22Rv1 (cell line): ENCODE measurements at regions not wholly inside any gene's neighbourhood (a gene's known extent, or its start where the extent isn't known, plus 50 kb on each side); places are given as distances from the start of the nearest gene placed in this dataset.
A peak's percentile ranks its signal among the peaks of the same experiment; 100 is the strongest.

Experiments
- H3K27ac ChIP-seq: fragments of 450-650 bp; 2 replicates; pipeline ENCODE4 v1.5.1; 2017
- ZFX ChIP-seq: fragments of 450-650 bp; IDR thresholded peaks from 2 replicates; pipeline ENCODE4 v1.6.1; 2017; ENCODE audit warnings: antibody characterized with exemption, borderline replicate concordance
- TF ChIP-seq, protein P1 (sequence below): fragments of 450-650 bp; IDR thresholded peaks from 2 replicates; pipeline ENCODE4 v1.5.1; 2017; ENCODE audit warnings: mild to moderate bottlenecking

GRCh38 chr14:73800970-73801515 is 50.6 kb upstream of the PTGR2 start:
- TF ChIP-seq, protein P1, sequence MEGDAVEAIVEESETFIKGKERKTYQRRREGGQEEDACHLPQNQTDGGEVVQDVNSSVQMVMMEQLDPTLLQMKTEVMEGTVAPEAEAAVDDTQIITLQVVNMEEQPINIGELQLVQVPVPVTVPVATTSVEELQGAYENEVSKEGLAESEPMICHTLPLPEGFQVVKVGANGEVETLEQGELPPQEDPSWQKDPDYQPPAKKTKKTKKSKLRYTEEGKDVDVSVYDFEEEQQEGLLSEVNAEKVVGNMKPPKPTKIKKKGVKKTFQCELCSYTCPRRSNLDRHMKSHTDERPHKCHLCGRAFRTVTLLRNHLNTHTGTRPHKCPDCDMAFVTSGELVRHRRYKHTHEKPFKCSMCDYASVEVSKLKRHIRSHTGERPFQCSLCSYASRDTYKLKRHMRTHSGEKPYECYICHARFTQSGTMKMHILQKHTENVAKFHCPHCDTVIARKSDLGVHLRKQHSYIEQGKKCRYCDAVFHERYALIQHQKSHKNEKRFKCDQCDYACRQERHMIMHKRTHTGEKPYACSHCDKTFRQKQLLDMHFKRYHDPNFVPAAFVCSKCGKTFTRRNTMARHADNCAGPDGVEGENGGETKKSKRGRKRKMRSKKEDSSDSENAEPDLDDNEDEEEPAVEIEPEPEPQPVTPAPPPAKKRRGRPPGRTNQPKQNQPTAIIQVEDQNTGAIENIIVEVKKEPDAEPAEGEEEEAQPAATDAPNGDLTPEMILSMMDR, result no peak
- no peak for TF ChIP-seq ZFX
- no peak overlapping the region for H3K27ac ChIP-seq

DNA sequence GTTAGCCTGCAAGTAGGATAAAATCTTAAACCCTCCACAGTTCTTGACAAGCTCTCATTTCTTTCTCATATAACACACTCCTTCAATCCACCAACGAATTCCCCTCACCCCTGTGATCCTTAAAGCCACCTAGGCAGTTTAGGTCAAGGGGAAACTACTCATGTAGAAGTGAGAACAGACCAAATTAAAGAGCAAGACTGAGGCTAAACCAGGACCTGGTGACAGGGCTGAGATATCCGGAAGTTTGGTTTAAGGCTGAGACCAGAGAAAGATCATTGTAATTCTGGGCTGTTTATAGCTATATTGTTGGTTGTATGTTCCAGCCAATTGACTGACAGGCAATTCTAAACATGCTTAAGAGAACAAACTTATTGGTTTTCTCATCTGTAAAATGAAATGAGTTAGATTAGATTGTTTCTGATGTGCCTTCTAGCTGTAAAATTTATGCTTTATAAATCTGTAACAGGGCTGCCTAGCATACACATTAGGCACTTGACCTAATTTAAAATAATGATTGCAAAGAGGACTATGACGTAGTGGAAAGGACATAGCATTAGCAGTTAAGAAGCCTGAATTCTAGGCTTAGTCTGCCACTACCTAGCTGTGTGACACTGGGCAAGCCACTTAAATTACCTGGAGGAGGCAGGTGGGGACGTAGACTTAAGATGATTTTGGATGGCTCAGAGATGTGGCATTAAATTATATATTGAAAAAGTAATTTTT is 53.9 kb upstream of the PTGR2 start:
- no peak overlapping the region for H3K27ac ChIP-seq
- TF ChIP-seq, protein P1, result no peak
- no peak for TF ChIP-seq ZFX

- H3K27ac ChIP-seq, result no peak overlapping the region
- TF ChIP-seq, protein P1, result no peak
- TF ChIP-seq ZFX, result no peak
These were observed 54.6 kb upstream of the PTGR2 start for GRCh38 chr14:73796893-73797542.

DNA sequence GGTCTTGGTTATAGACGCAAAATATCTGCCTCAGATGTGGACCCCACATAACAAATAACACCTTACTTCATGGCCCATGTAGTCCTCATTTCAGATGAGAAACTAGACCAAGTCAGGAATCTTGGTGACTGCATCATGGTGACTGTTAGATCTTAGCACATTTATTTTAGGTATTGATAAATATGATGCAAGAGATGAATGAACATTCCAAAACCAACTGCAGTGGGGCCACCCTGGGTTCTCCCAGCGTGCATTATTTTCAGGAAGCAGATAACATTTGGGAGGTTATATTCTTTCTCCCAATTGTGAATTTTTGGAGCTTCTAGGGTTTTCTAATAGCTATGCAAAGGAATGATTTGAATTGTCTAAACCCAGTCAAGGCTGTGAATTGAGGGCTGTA is 55.2 kb upstream of the PTGR2 start:
- H3K27ac ChIP-seq, result peak overlapping the region; percentile 49
- no peak for TF ChIP-seq ZFX
- TF ChIP-seq, protein P1, result no peak

GRCh38 chr14:73795974-73796373 is 55.7 kb upstream of the PTGR2 start:
- peak overlapping the region; percentile 49 for H3K27ac ChIP-seq
- TF ChIP-seq, protein P1, result no peak
- no peak for TF ChIP-seq ZFX

DNA sequence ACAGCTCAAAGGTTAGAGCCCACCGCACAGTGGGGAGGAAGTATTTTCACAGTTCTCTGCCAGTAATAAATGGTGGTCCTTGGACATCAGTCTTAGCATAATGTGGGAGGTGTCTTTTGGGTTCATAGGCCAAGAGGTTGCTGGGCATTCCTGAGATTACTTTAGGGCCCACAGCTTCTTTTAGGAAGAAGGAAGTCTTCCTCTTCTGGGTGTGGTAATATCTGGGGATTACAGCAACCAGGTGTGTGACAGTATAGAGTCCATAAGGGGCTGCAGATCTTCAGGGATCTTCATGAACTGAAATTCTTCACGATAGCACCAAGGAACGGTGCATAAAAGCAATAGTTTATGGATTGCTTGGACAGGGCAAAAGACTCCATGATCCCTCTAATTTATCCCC is 56.2 kb upstream of the PTGR2 start:
- H3K27ac ChIP-seq, result no peak overlapping the region
- TF ChIP-seq, protein P1, result no peak
- TF ChIP-seq ZFX, result no peak

GRCh38 chr14:73794146-73794545 is 57.5 kb upstream of the PTGR2 start:
- TF ChIP-seq, protein P1, result no peak
- no peak for TF ChIP-seq ZFX
- no peak overlapping the region for H3K27ac ChIP-seq
